ENCODE measurements at regions not wholly inside any gene's neighbourhood (a gene's known extent, or its start where the extent isn't known, plus 50 kb on each side); places are given as distances from the start of the nearest gene placed in this dataset.

GRCh38 chr1:243944429-243945160 lies 94.6 kb upstream of the AKT3 start:
- TF ChIP-seq, protein P1, sequence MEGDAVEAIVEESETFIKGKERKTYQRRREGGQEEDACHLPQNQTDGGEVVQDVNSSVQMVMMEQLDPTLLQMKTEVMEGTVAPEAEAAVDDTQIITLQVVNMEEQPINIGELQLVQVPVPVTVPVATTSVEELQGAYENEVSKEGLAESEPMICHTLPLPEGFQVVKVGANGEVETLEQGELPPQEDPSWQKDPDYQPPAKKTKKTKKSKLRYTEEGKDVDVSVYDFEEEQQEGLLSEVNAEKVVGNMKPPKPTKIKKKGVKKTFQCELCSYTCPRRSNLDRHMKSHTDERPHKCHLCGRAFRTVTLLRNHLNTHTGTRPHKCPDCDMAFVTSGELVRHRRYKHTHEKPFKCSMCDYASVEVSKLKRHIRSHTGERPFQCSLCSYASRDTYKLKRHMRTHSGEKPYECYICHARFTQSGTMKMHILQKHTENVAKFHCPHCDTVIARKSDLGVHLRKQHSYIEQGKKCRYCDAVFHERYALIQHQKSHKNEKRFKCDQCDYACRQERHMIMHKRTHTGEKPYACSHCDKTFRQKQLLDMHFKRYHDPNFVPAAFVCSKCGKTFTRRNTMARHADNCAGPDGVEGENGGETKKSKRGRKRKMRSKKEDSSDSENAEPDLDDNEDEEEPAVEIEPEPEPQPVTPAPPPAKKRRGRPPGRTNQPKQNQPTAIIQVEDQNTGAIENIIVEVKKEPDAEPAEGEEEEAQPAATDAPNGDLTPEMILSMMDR (IDR thresholded peaks at IDR 0.05): no peak
- TF ChIP-seq POLR2A (IDR thresholded peaks at IDR 0.05): no peak
